ENCODE measurements at regions not wholly inside any gene's neighbourhood (a gene's known extent, or its start where the extent isn't known, plus 50 kb on each side); places are given as distances from the start of the nearest gene placed in this dataset.

- H3K27me3 ChIP-seq: no peaks in the 10 kb centered on the region
- no peaks in the 10 kb centered on the region for H3K4me1 ChIP-seq
- no peak overlapping the region for H3K4me3 ChIP-seq
- TF ChIP-seq CTCF (IDR thresholded peaks at IDR 0.05): no peak
- no peaks in the 10 kb centered on the region for H3K36me3 ChIP-seq
- H3K9me3 ChIP-seq: no peaks in the 10 kb centered on the region
- DNase-seq (ENCODE audit: low spot score in 2 of 2): no peak
- intact Hi-C loops (cut with DNase I): no loop called here
- H3K27ac ChIP-seq: no peak overlapping the region
Measured at GRCh38 chr20:24802286-24802820, 146.7 kb upstream of the CST7 start.

GRCh38 chr20:24804481-24805206, 144.4 kb upstream of the CST7 start:
- H3K36me3 ChIP-seq: no peaks in the 10 kb centered on the region
- TF ChIP-seq CTCF (IDR thresholded peaks at IDR 0.05): no peak

GRCh38 chr20:24805456-24806238, 143.4 kb upstream of the CST7 start:
- Histone ChIP-seq H3K27ac (no peak overlapping the region), H3K27me3 (no peaks in the 10 kb centered on the region), H3K9me3 (no peaks in the 10 kb centered on the region), H3K4me1 (no peaks in the 10 kb centered on the region), H3K4me3 (no peak overlapping the region), H3K36me3 (no peaks in the 10 kb centered on the region)
- TF ChIP-seq CTCF (IDR thresholded peaks at IDR 0.05): no peak
- DNase-seq (ENCODE audit: low spot score in 2 of 2): no peak
- intact Hi-C loops (cut with DNase I): no loop called here

More at GRCh38 chr20:24804481-24805206, 144.4 kb upstream of the CST7 start:
- Histone ChIP-seq H3K27me3 (no peaks in the 10 kb centered on the region), H3K4me3 (no peak overlapping the region), H3K4me1 (no peaks in the 10 kb centered on the region), H3K27ac (no peak overlapping the region), H3K9me3 (no peaks in the 10 kb centered on the region)
- DNase-seq (ENCODE audit: low spot score in 2 of 2): no peak
- intact Hi-C loops (cut with DNase I): no loop called here

GRCh38 chr20:24806705-24807676, 142.1 kb upstream of the CST7 start:
- DNase-seq (ENCODE audit: low spot score in 2 of 2): no peak
- H3K27me3 ChIP-seq: no peaks in the 10 kb centered on the region
- H3K4me1 ChIP-seq: no peaks in the 10 kb centered on the region
- TF ChIP-seq CTCF (IDR thresholded peaks at IDR 0.05): no peak
- H3K9me3 ChIP-seq: no peaks in the 10 kb centered on the region
- H3K27ac ChIP-seq: no peak overlapping the region
- no peak overlapping the region for H3K4me3 ChIP-seq
- H3K36me3 ChIP-seq: no peaks in the 10 kb centered on the region
- intact Hi-C loops (cut with DNase I): no loop called here

- no peak for DNase-seq (ENCODE audit: low spot score in 2 of 2)
- Histone ChIP-seq H3K4me1 (no peaks in the 10 kb centered on the region), H3K4me3 (no peak overlapping the region), H3K27ac (no peak overlapping the region), H3K36me3 (no peaks in the 10 kb centered on the region), H3K9me3 (no peaks in the 10 kb centered on the region), H3K27me3 (no peaks in the 10 kb centered on the region)
- TF ChIP-seq CTCF (IDR thresholded peaks at IDR 0.05): no peak
- intact Hi-C loops (cut with DNase I): no loop called here
Measured at GRCh38 chr20:24808616-24809015, 140.5 kb upstream of the CST7 start.
